ENCODE measurements at regions not wholly inside any gene's neighbourhood (a gene's known extent, or its start where the extent isn't known, plus 50 kb on each side); places are given as distances from the start of the nearest gene placed in this dataset.

- TF ChIP-seq CTCF (IDR thresholded peaks at IDR 0.05; ENCODE audit: low read length) (no peak), EZH2 (IDR thresholded peaks at IDR 0.05; ENCODE audit: borderline replicate concordance, low read length) (no peak)
Observed at GRCh38 chr15:39400002-39400401, 180.9 kb upstream of the THBS1 start.
